GM12872 (cell line): ENCODE measurements at regions not wholly inside any gene's neighbourhood (a gene's known extent, or its start where the extent isn't known, plus 50 kb on each side); places are given as distances from the start of the nearest gene placed in this dataset.

ENCODE experiments used
- TF ChIP-seq, protein P1 (sequence below): IDR thresholded peaks from 3 replicates; pipeline ENCODE4 v1.5.1; 2011; ENCODE audit warnings: low read depth, mild to moderate bottlenecking, low read length, moderate library complexity; ENCODE audit not compliant: insufficient read depth

DNA sequence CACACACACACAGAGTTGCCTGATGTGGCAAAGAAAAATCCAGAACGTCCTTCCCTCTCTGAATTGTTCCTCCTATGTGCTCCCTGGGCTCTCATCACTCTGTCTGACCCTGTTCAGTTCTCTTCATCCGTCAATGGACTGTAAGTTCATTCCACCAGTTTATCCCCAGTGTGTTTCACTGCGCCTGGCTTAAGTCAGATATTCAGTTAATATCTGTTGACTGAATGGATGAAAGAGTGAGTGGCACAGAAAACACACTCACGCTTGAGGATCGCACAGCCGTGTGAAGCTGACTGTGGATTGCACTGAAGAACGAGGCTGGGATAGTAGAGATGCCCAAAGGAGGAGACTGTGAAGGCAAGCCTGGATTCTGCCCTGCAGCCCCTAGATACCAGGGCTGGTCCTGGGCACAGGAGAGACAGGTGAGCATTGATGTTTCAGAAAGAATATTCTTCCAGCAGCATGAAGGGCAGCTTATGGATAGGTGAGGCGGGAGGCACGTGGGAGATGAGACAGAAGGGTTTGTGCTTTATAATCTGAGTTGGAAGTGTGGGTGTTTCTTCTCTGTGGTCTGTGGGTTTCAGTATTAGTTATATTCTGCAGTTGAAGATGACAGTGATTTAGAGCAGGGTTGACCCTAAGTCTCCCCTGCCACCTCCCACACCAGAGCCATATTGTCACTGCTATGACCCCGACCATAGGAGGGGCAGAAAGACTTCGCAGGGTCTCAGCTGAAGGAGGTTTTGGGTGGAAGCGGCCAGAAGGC is 129.9 kb downstream of the SOCS6 start:
- TF ChIP-seq, protein P1, sequence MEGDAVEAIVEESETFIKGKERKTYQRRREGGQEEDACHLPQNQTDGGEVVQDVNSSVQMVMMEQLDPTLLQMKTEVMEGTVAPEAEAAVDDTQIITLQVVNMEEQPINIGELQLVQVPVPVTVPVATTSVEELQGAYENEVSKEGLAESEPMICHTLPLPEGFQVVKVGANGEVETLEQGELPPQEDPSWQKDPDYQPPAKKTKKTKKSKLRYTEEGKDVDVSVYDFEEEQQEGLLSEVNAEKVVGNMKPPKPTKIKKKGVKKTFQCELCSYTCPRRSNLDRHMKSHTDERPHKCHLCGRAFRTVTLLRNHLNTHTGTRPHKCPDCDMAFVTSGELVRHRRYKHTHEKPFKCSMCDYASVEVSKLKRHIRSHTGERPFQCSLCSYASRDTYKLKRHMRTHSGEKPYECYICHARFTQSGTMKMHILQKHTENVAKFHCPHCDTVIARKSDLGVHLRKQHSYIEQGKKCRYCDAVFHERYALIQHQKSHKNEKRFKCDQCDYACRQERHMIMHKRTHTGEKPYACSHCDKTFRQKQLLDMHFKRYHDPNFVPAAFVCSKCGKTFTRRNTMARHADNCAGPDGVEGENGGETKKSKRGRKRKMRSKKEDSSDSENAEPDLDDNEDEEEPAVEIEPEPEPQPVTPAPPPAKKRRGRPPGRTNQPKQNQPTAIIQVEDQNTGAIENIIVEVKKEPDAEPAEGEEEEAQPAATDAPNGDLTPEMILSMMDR, result no peak

DNA sequence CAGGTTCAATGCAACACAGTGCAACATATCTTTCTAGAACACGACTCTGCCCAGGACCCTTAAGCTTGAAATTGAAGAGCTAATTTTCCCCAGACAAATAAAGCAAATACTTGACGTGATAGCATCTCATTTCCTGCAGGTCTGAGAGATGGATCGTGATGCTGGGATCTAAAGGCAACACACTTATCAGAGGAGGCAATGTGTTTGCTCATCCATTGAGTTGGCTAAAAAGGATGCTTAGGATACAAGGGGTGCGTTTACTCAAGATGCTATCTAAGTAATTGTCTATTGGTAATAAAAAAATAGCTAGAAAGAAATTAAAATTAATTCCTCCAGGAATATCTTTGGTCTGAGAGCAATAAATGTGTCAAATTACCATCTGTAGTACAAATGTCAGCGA is 129.0 kb downstream of the SOCS6 start:
- TF ChIP-seq, protein P1, result no peak

DNA sequence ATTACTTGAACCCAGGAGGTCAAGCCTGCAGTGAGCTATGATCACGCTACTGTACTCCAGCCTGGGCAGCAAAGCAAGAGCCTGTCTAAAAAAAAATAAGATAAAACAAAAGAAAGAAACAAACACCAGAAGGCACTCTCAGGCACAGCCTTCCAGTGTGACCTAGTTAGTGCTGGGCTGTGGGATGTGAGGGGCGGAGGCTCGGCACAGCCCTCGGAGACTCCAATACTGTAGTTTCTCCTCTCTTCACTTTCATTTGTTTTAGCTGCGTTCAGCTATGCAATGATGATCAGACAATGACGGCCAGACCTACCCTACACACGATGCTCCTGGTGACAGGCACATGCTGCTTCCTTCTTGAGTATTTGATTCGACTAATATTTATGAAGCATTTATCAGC is 127.7 kb downstream of the SOCS6 start:
- TF ChIP-seq, protein P1, result no peak

DNA sequence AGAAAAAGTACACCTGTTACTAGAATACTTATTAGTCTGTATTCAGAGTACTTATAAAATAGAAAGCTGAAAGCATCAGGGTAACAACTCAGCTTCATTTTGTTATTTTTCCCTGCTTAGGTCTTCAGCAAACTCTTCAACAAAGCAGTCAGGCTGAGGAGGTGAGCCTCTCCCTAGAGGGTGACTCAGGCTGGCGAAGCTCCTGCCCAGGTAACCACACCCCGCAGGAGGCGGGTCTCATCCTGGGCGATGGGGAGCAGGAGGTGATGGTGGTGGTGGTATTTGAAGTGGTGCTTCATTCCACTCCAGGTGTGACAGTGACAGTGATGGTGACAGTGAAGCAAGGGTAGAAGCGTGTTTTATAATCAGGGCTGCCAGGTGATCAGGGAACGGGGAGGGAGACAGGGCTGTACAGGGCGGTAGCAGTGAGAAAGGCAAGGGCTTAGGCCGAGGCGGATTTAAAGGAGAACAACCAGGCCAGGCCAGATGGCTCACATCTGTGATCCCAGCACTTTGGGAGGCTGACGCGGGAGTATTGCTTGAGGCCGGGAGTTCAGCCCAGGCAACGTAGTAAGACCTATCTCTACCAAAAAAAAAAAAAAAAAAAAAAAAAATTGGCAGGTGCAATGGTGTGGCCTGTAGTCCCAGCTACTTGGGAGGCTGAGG is 127.1 kb downstream of the SOCS6 start:
- TF ChIP-seq, protein P1, result no peak

DNA sequence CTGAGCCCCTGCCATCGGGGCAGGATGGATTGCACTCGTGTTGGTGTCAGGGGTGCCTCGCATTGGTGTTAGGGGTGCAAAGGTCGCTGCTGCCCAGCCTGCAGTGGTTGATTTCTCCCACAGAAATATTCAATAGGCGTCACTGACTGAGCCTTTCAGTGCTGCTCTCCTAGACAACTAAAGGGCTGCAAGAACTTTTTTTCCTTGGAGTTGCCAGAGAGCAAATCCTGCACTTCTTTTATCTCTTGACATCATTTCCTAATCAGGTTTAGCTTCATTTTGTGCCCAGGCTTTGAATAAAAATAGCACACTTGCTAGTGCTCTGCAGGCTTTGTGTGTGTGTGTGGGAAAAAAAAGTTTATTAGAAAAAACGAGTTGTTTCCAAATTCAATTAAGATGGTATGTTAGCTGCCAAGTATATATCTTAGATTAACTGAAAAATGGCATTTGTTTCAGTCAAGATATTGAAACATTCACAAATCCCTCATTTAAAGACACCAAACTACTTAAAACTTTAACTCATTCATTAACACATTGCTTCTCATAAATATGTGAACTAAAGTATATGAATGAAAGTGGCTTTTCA is 125.6 kb downstream of the SOCS6 start:
- TF ChIP-seq, protein P1, result no peak

DNA sequence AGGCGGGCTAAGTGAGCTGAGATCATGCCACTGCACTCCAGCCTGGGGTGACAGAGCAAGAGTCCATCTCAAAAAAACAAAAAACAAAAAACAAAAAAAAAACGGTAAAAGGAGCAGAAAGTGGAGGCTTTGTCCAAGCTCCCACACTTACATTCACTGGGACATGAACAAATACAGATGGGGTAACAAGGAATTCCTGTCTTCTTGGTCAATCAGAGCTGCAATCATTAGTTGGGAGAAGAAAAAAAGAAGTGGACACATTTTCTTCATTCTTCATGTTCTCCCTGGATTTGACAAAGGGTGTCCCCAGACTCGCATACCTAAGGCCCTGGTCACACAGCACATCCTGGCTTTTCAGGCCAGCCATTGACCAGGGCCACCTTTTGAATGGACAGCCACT is 124.6 kb downstream of the SOCS6 start:
- TF ChIP-seq, protein P1, result no peak

DNA sequence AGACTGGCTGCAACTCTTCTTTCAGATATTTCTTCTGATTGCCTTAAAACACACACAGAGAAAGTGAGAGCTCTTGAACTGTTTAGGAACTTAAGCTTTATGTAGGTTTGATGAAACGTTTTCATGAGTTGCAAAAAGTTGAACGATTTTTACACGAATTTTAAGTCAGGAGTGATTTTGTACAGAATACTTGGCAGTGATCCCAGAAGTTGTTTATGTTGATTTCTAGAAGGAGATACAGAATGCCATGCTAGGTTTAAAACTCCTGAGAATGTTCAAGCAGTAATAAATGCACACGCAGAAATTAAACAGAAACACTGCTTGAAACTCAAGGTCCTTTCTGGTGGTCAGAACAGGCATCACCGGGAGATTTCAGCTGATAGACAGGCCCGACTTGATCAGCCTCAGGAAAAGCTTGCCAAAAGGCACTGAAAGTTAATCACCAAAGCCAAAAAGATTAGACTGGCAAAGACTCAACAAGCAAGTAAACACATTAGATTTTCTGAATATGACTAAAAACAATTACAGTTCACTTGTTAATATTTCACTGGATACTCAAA is 123.1 kb downstream of the SOCS6 start:
- TF ChIP-seq, protein P1, result no peak
